Astrocyte (in vitro differentiated cells and primary cell): ENCODE measurements at regions not wholly inside any gene's neighbourhood (a gene's known extent, or its start where the extent isn't known, plus 50 kb on each side); places are given as distances from the start of the nearest gene placed in this dataset.

Experiments
- DNase-seq: peaks from one replicate; pipeline ENCODE4 v3.0.0-alpha.2; 2010; ENCODE audit warnings: low read depth
- FAIRE-seq: peaks from 2 replicates; lab custom pipeline; 2011; peaks lifted over from hg19 to GRCh38; lab: Jason Lieb, UNC
- H2AFZ ChIP-seq: 2 replicates; pipeline ENCODE4 v1.6.0; 2012; ENCODE audit warnings: low read depth, low read length, inconsistent platforms
- H3K27ac ChIP-seq: 2 replicates; pipeline ENCODE4 v1.5.1; 2011; ENCODE audit warnings: low read depth, low read length, inconsistent platforms
- H3K27me3 ChIP-seq: 2 replicates; pipeline ENCODE4 v1.6.0; 2011; ENCODE audit warnings: low read length, inconsistent platforms; ENCODE audit not compliant: insufficient read depth
- H3K36me3 ChIP-seq: 2 replicates; pipeline ENCODE4 v1.5.1; 2011; ENCODE audit warnings: low read length, inconsistent platforms; ENCODE audit not compliant: insufficient read depth
- H3K4me1 ChIP-seq: 2 replicates; pipeline ENCODE4 v1.5.1; 2011; ENCODE audit warnings: low read length, inconsistent platforms; ENCODE audit not compliant: insufficient read depth
- H3K4me2 ChIP-seq: 2 replicates; pipeline ENCODE4 v1.6.0; 2012; ENCODE audit warnings: low read length, inconsistent platforms
- H3K4me3 ChIP-seq: 2 replicates; pipeline ENCODE4 v1.5.1; 2011; ENCODE audit warnings: low read depth, mild to moderate bottlenecking, low read length, inconsistent platforms; ENCODE audit not compliant: insufficient read depth
- H3K79me2 ChIP-seq: 2 replicates; pipeline ENCODE4 v1.6.0; 2012; ENCODE audit warnings: mild to moderate bottlenecking, low read length, inconsistent platforms; ENCODE audit not compliant: insufficient read depth
- H3K9ac ChIP-seq: 2 replicates; pipeline ENCODE4 v1.6.0; 2012; ENCODE audit warnings: mild to moderate bottlenecking, low read length, inconsistent platforms
- H3K9me3 ChIP-seq: 2 replicates; pipeline ENCODE4 v1.5.1; 2012; ENCODE audit warnings: low read depth, mild to moderate bottlenecking, low read length, inconsistent platforms; ENCODE audit not compliant: insufficient read depth
- H4K20me1 ChIP-seq: 2 replicates; pipeline ENCODE4 v1.6.0; 2012; ENCODE audit warnings: low read length, inconsistent platforms; ENCODE audit not compliant: insufficient read depth
- H3K27ac Mint-ChIP-seq: one replicate; pipeline ENCODE4 v1.8.0; 2021; ENCODE audit warnings: mild to moderate bottlenecking, mixed read lengths; ENCODE audit not compliant: unreplicated experiment
- H3K27me3 Mint-ChIP-seq: one replicate; pipeline ENCODE4 v1.8.0; 2021; ENCODE audit warnings: low read depth, mixed read lengths; ENCODE audit not compliant: unreplicated experiment
- H3K36me3 Mint-ChIP-seq: one replicate; pipeline ENCODE4 v1.8.0; 2021; ENCODE audit warnings: low read depth, mixed read lengths; ENCODE audit not compliant: unreplicated experiment
- H3K4me1 Mint-ChIP-seq: one replicate; pipeline ENCODE4 v1.8.0; 2021; ENCODE audit warnings: low read depth, mixed read lengths; ENCODE audit not compliant: unreplicated experiment
- H3K4me3 Mint-ChIP-seq: one replicate; pipeline ENCODE4 v1.8.0; 2021; ENCODE audit warnings: mild to moderate bottlenecking, moderate library complexity, mixed read lengths; ENCODE audit not compliant: unreplicated experiment
- H3K9me3 Mint-ChIP-seq: one replicate; pipeline ENCODE4 v1.8.0; 2021; ENCODE audit warnings: mild to moderate bottlenecking, mixed read lengths; ENCODE audit not compliant: unreplicated experiment
- EZH2 ChIP-seq: IDR thresholded peaks from 2 replicates; pipeline ENCODE4 v1.6.1; 2012; ENCODE audit warnings: mild to moderate bottlenecking, low read length, inconsistent platforms; ENCODE audit not compliant: insufficient read depth
- TF ChIP-seq, protein P1 (sequence below): IDR thresholded peaks from 2 replicates; pipeline ENCODE4 v1.5.1; 2011; ENCODE audit warnings: low read depth, mild to moderate bottlenecking, inconsistent platforms, low read length, moderate library complexity; ENCODE audit not compliant: insufficient read depth

DNA sequence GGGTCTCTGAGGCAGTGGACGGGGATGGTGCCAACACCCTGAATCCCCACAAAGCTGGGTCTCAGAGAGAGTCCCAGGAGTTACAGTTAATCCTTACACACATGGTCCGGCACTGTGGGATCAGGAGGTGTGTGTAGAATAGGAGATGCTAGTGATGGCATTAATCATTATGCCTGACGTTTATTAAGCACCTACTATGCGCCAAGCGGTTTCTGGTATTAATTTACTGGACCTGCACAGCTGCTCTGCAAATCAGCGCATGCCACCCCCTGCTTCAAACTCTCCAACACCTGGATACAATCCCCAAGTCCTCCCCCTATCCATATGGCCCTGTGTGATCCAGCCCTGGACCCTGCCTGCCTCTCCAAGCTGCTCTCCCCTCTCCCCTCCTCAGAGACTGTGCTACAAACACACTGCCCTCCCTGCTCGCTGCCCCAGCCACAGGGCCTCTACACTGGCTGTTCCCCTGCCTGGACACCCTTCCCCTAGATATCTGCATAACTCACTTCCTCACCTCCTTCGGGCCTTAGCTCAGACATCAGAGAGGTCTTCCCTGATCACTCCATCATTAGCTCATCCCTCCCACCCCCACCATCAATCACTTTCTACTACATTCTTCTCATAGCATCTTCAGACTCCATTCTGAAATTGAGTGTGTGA, 86.0 kb downstream of the RFLNA start:
- H3K27me3 Mint-ChIP-seq: no peaks in the 10 kb centered on the region
- DNase-seq (no peak), FAIRE-seq (no peak)
- Histone ChIP-seq H4K20me1 (peaks cover 81% of the 10 kb centered on the region), H3K27me3 (no peaks in the 10 kb centered on the region), H3K4me3 (no peak overlapping the region), H3K36me3 (peaks cover 34% of the 10 kb centered on the region), H3K9ac (peak overlapping the region; percentile 62), H3K79me2 (peaks cover 87% of the 10 kb centered on the region), H3K27ac (peak overlapping the region; percentile 89), H3K4me1 (peaks cover 60% of the 10 kb centered on the region), H3K9me3 (no peaks in the 10 kb centered on the region), H3K4me2 (peak overlapping the region; percentile 74), H2AFZ (no peak overlapping the region)
- no peak overlapping the region for H3K4me3 Mint-ChIP-seq
- H3K4me1 Mint-ChIP-seq: peaks cover 62% of the 10 kb centered on the region
- H3K9me3 Mint-ChIP-seq: no peaks in the 10 kb centered on the region
- peaks cover 19% of the 10 kb centered on the region for H3K36me3 Mint-ChIP-seq
- peak overlapping the region; percentile 94 for H3K27ac Mint-ChIP-seq
- TF ChIP-seq EZH2: no peak
- TF ChIP-seq, protein P1, sequence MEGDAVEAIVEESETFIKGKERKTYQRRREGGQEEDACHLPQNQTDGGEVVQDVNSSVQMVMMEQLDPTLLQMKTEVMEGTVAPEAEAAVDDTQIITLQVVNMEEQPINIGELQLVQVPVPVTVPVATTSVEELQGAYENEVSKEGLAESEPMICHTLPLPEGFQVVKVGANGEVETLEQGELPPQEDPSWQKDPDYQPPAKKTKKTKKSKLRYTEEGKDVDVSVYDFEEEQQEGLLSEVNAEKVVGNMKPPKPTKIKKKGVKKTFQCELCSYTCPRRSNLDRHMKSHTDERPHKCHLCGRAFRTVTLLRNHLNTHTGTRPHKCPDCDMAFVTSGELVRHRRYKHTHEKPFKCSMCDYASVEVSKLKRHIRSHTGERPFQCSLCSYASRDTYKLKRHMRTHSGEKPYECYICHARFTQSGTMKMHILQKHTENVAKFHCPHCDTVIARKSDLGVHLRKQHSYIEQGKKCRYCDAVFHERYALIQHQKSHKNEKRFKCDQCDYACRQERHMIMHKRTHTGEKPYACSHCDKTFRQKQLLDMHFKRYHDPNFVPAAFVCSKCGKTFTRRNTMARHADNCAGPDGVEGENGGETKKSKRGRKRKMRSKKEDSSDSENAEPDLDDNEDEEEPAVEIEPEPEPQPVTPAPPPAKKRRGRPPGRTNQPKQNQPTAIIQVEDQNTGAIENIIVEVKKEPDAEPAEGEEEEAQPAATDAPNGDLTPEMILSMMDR: no peak

DNA sequence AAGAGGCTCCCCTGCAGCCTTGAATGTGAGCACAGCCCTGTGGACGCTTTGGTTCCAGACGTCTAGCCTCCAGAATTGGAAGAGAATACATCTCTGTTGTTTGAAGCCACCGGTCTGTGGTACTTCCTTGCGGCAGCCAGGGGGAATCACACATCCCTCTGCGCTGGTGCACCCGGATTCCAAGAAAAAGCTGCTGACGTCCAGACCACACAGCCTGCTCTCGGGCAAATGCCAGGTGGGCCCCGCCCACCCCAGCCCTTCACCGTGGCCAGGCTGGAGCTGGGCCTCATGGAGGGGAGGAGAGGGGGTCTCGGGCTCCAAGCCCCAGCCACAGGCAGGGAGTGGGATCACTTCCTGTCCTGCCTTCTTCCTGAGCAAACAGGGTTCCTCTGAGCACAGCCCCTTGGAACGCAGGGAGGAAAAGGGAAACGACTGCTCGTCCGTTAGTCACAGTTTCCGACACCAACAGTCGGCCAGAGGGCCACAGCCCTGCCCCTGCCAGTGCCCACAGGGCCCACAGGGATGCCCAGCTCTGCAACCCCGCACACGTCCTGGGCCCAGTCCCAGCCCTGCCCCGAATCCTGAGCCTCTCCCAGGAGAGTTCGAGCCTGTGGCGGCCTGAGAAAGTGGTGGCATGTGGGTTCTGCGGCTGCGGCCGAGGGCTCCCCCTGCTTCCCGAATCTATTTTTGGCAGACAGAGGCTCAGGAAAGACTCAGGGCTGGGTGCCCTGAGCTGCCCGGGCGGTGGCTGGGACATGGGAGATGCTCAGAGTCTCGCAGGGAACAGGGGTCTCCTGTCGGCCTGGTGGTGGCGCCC, 85.3 kb downstream of the RFLNA start:
- FAIRE-seq (peak; percentile 5), DNase-seq (peak; percentile 90)
- Mint-ChIP-seq H3K4me1 (peaks cover 59% of the 10 kb centered on the region), H3K27me3 (no peaks in the 10 kb centered on the region), H3K27ac (peak overlapping the region; percentile 80), H3K36me3 (peaks cover 23% of the 10 kb centered on the region), H3K4me3 (peak overlapping the region; percentile 64), H3K9me3 (no peaks in the 10 kb centered on the region)
- peaks cover 52% of the 10 kb centered on the region for H3K4me1 ChIP-seq
- H3K9ac ChIP-seq: peak overlapping the region; percentile 62
- H3K4me2 ChIP-seq: peak overlapping the region; percentile 74
- no peak overlapping the region for H3K4me3 ChIP-seq
- peaks cover 82% of the 10 kb centered on the region for H4K20me1 ChIP-seq
- no peak for TF ChIP-seq EZH2
- TF ChIP-seq, protein P1: peak; percentile 30
- H2AFZ ChIP-seq: no peak overlapping the region
- no peaks in the 10 kb centered on the region for H3K9me3 ChIP-seq
- H3K79me2 ChIP-seq: peaks cover 87% of the 10 kb centered on the region
- peaks cover 34% of the 10 kb centered on the region for H3K36me3 ChIP-seq
- H3K27me3 ChIP-seq: no peaks in the 10 kb centered on the region
- H3K27ac ChIP-seq: peak overlapping the region; percentile 89
